ENCODE measurements at regions not wholly inside any gene's neighbourhood (a gene's known extent, or its start where the extent isn't known, plus 50 kb on each side); places are given as distances from the start of the nearest gene placed in this dataset.

GRCh38 chr2:18659915-18660314 lies 70.5 kb upstream of the NT5C1B start:
- no peak for TF ChIP-seq CEBPB (IDR thresholded peaks at IDR 0.05)
- TF ChIP-seq, protein P1, sequence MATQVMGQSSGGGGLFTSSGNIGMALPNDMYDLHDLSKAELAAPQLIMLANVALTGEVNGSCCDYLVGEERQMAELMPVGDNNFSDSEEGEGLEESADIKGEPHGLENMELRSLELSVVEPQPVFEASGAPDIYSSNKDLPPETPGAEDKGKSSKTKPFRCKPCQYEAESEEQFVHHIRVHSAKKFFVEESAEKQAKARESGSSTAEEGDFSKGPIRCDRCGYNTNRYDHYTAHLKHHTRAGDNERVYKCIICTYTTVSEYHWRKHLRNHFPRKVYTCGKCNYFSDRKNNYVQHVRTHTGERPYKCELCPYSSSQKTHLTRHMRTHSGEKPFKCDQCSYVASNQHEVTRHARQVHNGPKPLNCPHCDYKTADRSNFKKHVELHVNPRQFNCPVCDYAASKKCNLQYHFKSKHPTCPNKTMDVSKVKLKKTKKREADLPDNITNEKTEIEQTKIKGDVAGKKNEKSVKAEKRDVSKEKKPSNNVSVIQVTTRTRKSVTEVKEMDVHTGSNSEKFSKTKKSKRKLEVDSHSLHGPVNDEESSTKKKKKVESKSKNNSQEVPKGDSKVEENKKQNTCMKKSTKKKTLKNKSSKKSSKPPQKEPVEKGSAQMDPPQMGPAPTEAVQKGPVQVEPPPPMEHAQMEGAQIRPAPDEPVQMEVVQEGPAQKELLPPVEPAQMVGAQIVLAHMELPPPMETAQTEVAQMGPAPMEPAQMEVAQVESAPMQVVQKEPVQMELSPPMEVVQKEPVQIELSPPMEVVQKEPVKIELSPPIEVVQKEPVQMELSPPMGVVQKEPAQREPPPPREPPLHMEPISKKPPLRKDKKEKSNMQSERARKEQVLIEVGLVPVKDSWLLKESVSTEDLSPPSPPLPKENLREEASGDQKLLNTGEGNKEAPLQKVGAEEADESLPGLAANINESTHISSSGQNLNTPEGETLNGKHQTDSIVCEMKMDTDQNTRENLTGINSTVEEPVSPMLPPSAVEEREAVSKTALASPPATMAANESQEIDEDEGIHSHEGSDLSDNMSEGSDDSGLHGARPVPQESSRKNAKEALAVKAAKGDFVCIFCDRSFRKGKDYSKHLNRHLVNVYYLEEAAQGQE (IDR thresholded peaks at IDR 0.05; ENCODE audit: low read depth) = no peak
- TF ChIP-seq EGR1 (IDR thresholded peaks at IDR 0.05) = no peak
- no peak for TF ChIP-seq FOXM1 (IDR thresholded peaks at IDR 0.05; ENCODE audit: borderline replicate concordance, low read depth)
- TF ChIP-seq NFIC (IDR thresholded peaks at IDR 0.05) = no peak
- TF ChIP-seq YY1 (IDR thresholded peaks at IDR 0.05; ENCODE audit: low read depth) = no peak
- no peak for TF ChIP-seq MAX (IDR thresholded peaks at IDR 0.05)
- no peak for TF ChIP-seq RAD21 (IDR thresholded peaks at IDR 0.05; ENCODE audit: low read depth)
- TF ChIP-seq ZBTB7A (IDR thresholded peaks at IDR 0.05; ENCODE audit: low read depth) = no peak
- no peak for TF ChIP-seq TCF12 (IDR thresholded peaks at IDR 0.05; ENCODE audit: low read depth)

DNA sequence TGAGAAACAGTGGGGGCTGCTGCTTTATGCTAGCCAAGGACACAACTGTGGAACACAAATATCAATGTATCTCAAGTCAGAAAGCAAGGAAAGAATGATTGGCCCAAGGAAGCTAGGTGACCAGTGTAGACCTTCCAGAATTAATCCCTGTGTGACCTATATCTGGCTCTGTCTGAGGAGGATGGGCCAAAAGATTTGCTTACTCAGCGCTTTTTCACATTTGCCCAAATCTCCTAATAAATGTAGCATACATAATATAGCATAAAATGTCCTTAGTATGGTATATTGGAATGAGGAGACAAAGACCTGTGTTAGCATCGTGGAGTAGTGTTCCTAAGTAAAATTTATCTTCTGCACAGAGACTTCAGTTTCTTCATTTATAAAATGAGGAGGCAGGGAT lies 66.7 kb upstream of the NT5C1B start:
- TF ChIP-seq MAX (IDR thresholded peaks at IDR 0.05) (no peak), ZBTB7A (IDR thresholded peaks at IDR 0.05; ENCODE audit: low read depth) (no peak), TEAD4 (IDR thresholded peaks at IDR 0.05) (no peak), EP300 (IDR thresholded peaks at IDR 0.05; ENCODE audit: borderline replicate concordance) (no peak), TAF1 (IDR thresholded peaks at IDR 0.05; ENCODE audit: low read depth) (no peak), NFIC (IDR thresholded peaks at IDR 0.05) (no peak), YY1 (IDR thresholded peaks at IDR 0.05; ENCODE audit: low read depth) (no peak), FOXM1 (IDR thresholded peaks at IDR 0.05; ENCODE audit: borderline replicate concordance, low read depth) (no peak), EGR1 (IDR thresholded peaks at IDR 0.05) (no peak), CREB1 (IDR thresholded peaks at IDR 0.05; ENCODE audit: low read depth) (no peak), TCF12 (IDR thresholded peaks at IDR 0.05; ENCODE audit: low read depth) (no peak), CEBPB (IDR thresholded peaks at IDR 0.05) (no peak)
- TF ChIP-seq, protein P1 (IDR thresholded peaks at IDR 0.05; ENCODE audit: low read depth) = no peak
- TF ChIP-seq, protein P2, sequence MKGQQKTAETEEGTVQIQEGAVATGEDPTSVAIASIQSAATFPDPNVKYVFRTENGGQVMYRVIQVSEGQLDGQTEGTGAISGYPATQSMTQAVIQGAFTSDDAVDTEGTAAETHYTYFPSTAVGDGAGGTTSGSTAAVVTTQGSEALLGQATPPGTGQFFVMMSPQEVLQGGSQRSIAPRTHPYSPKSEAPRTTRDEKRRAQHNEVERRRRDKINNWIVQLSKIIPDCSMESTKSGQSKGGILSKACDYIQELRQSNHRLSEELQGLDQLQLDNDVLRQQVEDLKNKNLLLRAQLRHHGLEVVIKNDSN (IDR thresholded peaks at IDR 0.05) = no peak

- TF ChIP-seq TCF12 (IDR thresholded peaks at IDR 0.05; ENCODE audit: low read depth) (no peak), ZBTB7A (IDR thresholded peaks at IDR 0.05; ENCODE audit: low read depth) (no peak)
Observed at GRCh38 chr2:18651842-18652774, 62.7 kb upstream of the NT5C1B start.

DNA sequence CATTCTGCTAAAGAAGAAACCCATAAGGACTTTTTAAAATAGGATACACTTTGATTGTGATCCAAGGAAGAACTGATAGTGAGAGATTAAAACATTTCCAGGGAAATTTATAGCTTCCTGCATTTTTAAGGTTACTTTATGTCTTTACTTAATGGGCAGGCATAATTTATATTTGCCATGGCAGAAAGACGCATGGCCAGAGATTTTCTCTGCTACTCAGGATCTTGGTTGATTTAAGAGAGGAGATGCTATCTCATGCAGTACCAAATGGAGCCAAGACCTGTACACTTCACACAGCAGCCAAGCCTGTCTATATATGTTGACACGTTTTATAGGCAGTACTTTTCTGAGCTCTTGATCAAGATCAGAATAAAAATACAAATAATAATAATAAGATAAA lies 60.9 kb upstream of the NT5C1B start:
- TF ChIP-seq EP300 (IDR thresholded peaks at IDR 0.05; ENCODE audit: borderline replicate concordance) (no peak), YY1 (IDR thresholded peaks at IDR 0.05; ENCODE audit: low read depth) (no peak), TCF12 (IDR thresholded peaks at IDR 0.05; ENCODE audit: low read depth) (no peak), ZBTB7A (IDR thresholded peaks at IDR 0.05; ENCODE audit: low read depth) (no peak), TEAD4 (IDR thresholded peaks at IDR 0.05) (no peak), RAD21 (IDR thresholded peaks at IDR 0.05; ENCODE audit: low read depth) (no peak), CREB1 (IDR thresholded peaks at IDR 0.05; ENCODE audit: low read depth) (no peak), NFIC (IDR thresholded peaks at IDR 0.05) (no peak), EGR1 (IDR thresholded peaks at IDR 0.05) (no peak), TAF1 (IDR thresholded peaks at IDR 0.05; ENCODE audit: low read depth) (no peak), MAX (IDR thresholded peaks at IDR 0.05) (no peak), CEBPB (IDR thresholded peaks at IDR 0.05) (no peak), FOXM1 (IDR thresholded peaks at IDR 0.05; ENCODE audit: borderline replicate concordance, low read depth) (no peak)
- TF ChIP-seq, protein P2 (IDR thresholded peaks at IDR 0.05) = no peak
- TF ChIP-seq, protein P1 (IDR thresholded peaks at IDR 0.05; ENCODE audit: low read depth) = no peak
